SK-N-SH (cell line): ENCODE measurements at regions not wholly inside any gene's neighbourhood (a gene's known extent, or its start where the extent isn't known, plus 50 kb on each side); places are given as distances from the start of the nearest gene placed in this dataset.

Experiments
- CTCF ChIA-PET: fragments of 300-600, 350-600 bp; formaldehyde crosslinking; extraction: SDS; loops from one replicate; lab custom pipeline; 2021; lab: Yijun Ruan, JAX
- POLR2A ChIA-PET: fragments of 350-600 bp; sonication (Branson Sonifier 250); formaldehyde crosslinking; extraction: SDS; loops from one replicate; lab custom pipeline; 2020; ENCODE audit warnings: antibody characterized with exemption, inconsistent platforms; lab: Yijun Ruan, JAX
- DNase-seq: peaks from one replicate; pipeline ENCODE4 v3.0.0; 2012
- H2AFZ ChIP-seq: fragments of 200-600 bp; sonication (generic); 2 replicates; pipeline ENCODE4 v1.8.1; 2016; ENCODE audit warnings: antibody characterized with exemption, mild to moderate bottlenecking, low read depth
- H3F3A ChIP-seq: fragments of 200-600 bp; sonication (generic); replicated peaks from 2 replicates; pipeline ENCODE3; 2016; ENCODE audit warnings: antibody characterized with exemption, mild to moderate bottlenecking; ENCODE audit not compliant: insufficient read depth
- H3K27ac ChIP-seq, 2 experiments: fragments of 200-500 bp in 1 of 2; fragments of 200-600 bp in 1 of 2; sonication (Bioruptor generic) in 1 of 2; sonication (generic), shearing (Covaris generic) in 1 of 2; 2 replicates each; pipeline versions ENCODE4 v1.5.1 to v1.6.1; 2014 to 2016; ENCODE audit warnings: low read depth in 2 of 2, inconsistent platforms in 1 of 2, low read length in 1 of 2, mild to moderate bottlenecking in 1 of 2, mixed read lengths in 1 of 2
- H3K27me3 ChIP-seq: fragments of 200-600 bp; sonication (generic), shearing (Covaris generic); 2 replicates; pipeline ENCODE4 v1.6.1; 2016; ENCODE audit warnings: mixed run types; ENCODE audit not compliant: insufficient read depth
- H3K36me3 ChIP-seq, 2 experiments: fragments of 200-500 bp in 1 of 2; fragments of 200-600 bp in 1 of 2; sonication (Bioruptor generic) in 1 of 2; sonication (generic) in 1 of 2; replicated peaks in 1 of 2; 2 replicates each; pipeline versions ENCODE3 to v1.5.1; 2014 to 2016; ENCODE audit warnings: low read length in 1 of 2, mild to moderate bottlenecking in 1 of 2; ENCODE audit not compliant: insufficient read depth in 2 of 2, control insufficient read depth in 1 of 2
- H3K4me1 ChIP-seq, 2 experiments: fragments of 200-500 bp in 1 of 2; fragments of 200-600 bp in 1 of 2; sonication (Bioruptor generic) in 1 of 2; sonication (generic), shearing (Covaris generic) in 1 of 2; 2 replicates each; pipeline versions ENCODE4 v1.5.1 to v1.6.1; 2014 to 2016; ENCODE audit warnings: low read depth in 1 of 2, low read length in 1 of 2, mixed run types in 1 of 2; ENCODE audit not compliant: insufficient read depth in 2 of 2, control insufficient read depth in 1 of 2
- H3K4me2 ChIP-seq: fragments of 200-600 bp; sonication (generic), shearing (Covaris generic); 2 replicates; pipeline ENCODE4 v1.6.1; 2017; ENCODE audit warnings: mixed run types
- H3K4me3 ChIP-seq, 2 experiments: fragments of 200-500 bp in 1 of 2; fragments of 200-600 bp in 1 of 2; sonication (Bioruptor generic) in 1 of 2; sonication (generic), shearing (Covaris generic) in 1 of 2; 2 replicates each; pipeline versions ENCODE4 v1.5.1 to v1.8.1; 2014 to 2016; ENCODE audit warnings: low read depth in 2 of 2, inconsistent platforms in 1 of 2, low read length in 1 of 2, mild to moderate bottlenecking in 1 of 2, mixed read lengths in 1 of 2, moderate library complexity in 1 of 2
- H3K79me2 ChIP-seq: fragments of 200-600 bp; sonication (generic); 2 replicates; pipeline ENCODE4 v1.8.1; 2017; ENCODE audit warnings: mild to moderate bottlenecking; ENCODE audit not compliant: insufficient read depth
- H3K9ac ChIP-seq: fragments of 200-600 bp; sonication (generic); 2 replicates; pipeline ENCODE4 v1.6.1; 2017; ENCODE audit warnings: mixed run types
- H3K9me2 ChIP-seq: fragments of 200-600 bp; sonication (generic); 2 replicates; pipeline ENCODE4 v1.6.1; 2017; ENCODE audit warnings: mixed run types
- H3K9me3 ChIP-seq: fragments of 200-600 bp; sonication (generic); 2 replicates; pipeline ENCODE4 v1.6.1; 2017; ENCODE audit warnings: mixed run types, mild to moderate bottlenecking, moderate library complexity
- H4K20me1 ChIP-seq: fragments of 200-600 bp; sonication (generic); 2 replicates; pipeline ENCODE4 v1.6.1; 2017; ENCODE audit warnings: mild to moderate bottlenecking, mixed run types; ENCODE audit not compliant: insufficient read depth
- CHD2 ChIP-seq: fragments of 150-350 bp; IDR thresholded peaks from 2 replicates; pipeline ENCODE4 v1.6.1; 2018; ENCODE audit warnings: low read length; ENCODE audit not compliant: partially characterized antibody
- ELF1 ChIP-seq: IDR thresholded peaks from 2 replicates; pipeline ENCODE4 v1.4.0; 2012
- EP300 ChIP-seq, 2 experiments: IDR thresholded peaks; 2 replicates each; pipeline versions ENCODE4 v1.4.0 to v1.6.1; 2012; ENCODE audit warnings: borderline replicate concordance in 1 of 2, low read depth in 1 of 2, low read length in 1 of 2
- FOSL2 ChIP-seq: IDR thresholded peaks from 2 replicates; pipeline ENCODE4 v1.4.0; 2012; ENCODE audit warnings: low read depth, mild to moderate bottlenecking, moderate library complexity, borderline replicate concordance
- FOXM1 ChIP-seq: IDR thresholded peaks from 2 replicates; pipeline ENCODE4 v1.4.0; 2012; ENCODE audit warnings: low read depth, mild to moderate bottlenecking
- GABPA ChIP-seq: IDR thresholded peaks from 2 replicates; pipeline ENCODE4 v1.4.0; 2012; ENCODE audit warnings: low read depth, mild to moderate bottlenecking
- GATA2 ChIP-seq: sonication (generic); formaldehyde crosslinking; IDR thresholded peaks from 2 replicates; pipeline ENCODE4 v1.5.0; 2020; ENCODE audit warnings: mild to moderate bottlenecking, missing genetic modification reagents
- JUND ChIP-seq: IDR thresholded peaks from 2 replicates; pipeline ENCODE4 v1.4.0; 2012
- MAX ChIP-seq: IDR thresholded peaks from 2 replicates; pipeline ENCODE4 v1.4.0; 2012; ENCODE audit warnings: low read depth
- MXI1 ChIP-seq: IDR thresholded peaks from 2 replicates; pipeline ENCODE4 v1.6.1; 2012; ENCODE audit warnings: mild to moderate bottlenecking, low read depth, low read length, improper control_type of control experiment
- NRF1 ChIP-seq: IDR thresholded peaks from 2 replicates; pipeline ENCODE4 v1.6.1; 2012; ENCODE audit warnings: low read depth, mild to moderate bottlenecking, low read length
- PBX3 ChIP-seq: IDR thresholded peaks from 2 replicates; pipeline ENCODE4; 2012
- POLR2AphosphoS5 ChIP-seq: IDR thresholded peaks from 2 replicates; pipeline ENCODE4 v1.6.1; 2012; ENCODE audit warnings: low read depth, low read length
- RAD21 ChIP-seq: IDR thresholded peaks from 2 replicates; pipeline ENCODE4 v1.6.1; 2012; ENCODE audit warnings: mild to moderate bottlenecking, low read length
- RFX5 ChIP-seq: IDR thresholded peaks from 2 replicates; pipeline ENCODE4 v1.6.1; 2012; ENCODE audit warnings: mild to moderate bottlenecking, improper control_type of control experiment, low read length
- RXRA ChIP-seq: IDR thresholded peaks from 2 replicates; pipeline ENCODE4 v1.4.0; 2012; ENCODE audit warnings: low read depth, mild to moderate bottlenecking, borderline replicate concordance
- SIN3A ChIP-seq: IDR thresholded peaks from 2 replicates; pipeline ENCODE4 v1.6.1; 2012; ENCODE audit warnings: low read depth, mild to moderate bottlenecking, low read length, moderate library complexity, borderline replicate concordance
- SMC3 ChIP-seq: IDR thresholded peaks from 2 replicates; pipeline ENCODE4 v1.6.1; 2012; ENCODE audit warnings: low read depth, low read length, improper control_type of control experiment
- TAF1 ChIP-seq: IDR thresholded peaks from 2 replicates; pipeline ENCODE4 v1.6.1; 2012; ENCODE audit warnings: low read depth, mild to moderate bottlenecking, low read length, moderate library complexity, borderline replicate concordance
- TCF12 ChIP-seq: IDR thresholded peaks from 2 replicates; pipeline ENCODE4 v1.4.0; 2012
- TEAD4 ChIP-seq: IDR thresholded peaks from 2 replicates; pipeline ENCODE4 v1.4.0; 2012; ENCODE audit warnings: mild to moderate bottlenecking, borderline replicate concordance; ENCODE audit not compliant: insufficient read depth
- USF1 ChIP-seq: IDR thresholded peaks from 2 replicates; pipeline ENCODE4 v1.4.0; 2012; ENCODE audit warnings: low read depth, borderline replicate concordance
- USF2 ChIP-seq: fragments of 150-350 bp; IDR thresholded peaks from 2 replicates; pipeline ENCODE4 v1.6.1; 2017; ENCODE audit warnings: antibody characterized with exemption, low read length, low read depth, borderline replicate concordance
- YY1 ChIP-seq: IDR thresholded peaks from 2 replicates; pipeline ENCODE4 v1.4.0; 2012; ENCODE audit warnings: low read depth, mild to moderate bottlenecking
- WGBS: methylation state at CpG from one replicate; pipeline ENCODE4 v1.1.6; 2017; ENCODE audit warnings: low lambda C conversion rate; 5-methylcytosine and 5-hydroxymethylcytosine counted together

- H3K9me3 ChIP-seq: no peaks in the 10 kb centered on the region
- no peak overlapping the region for H2AFZ ChIP-seq
- WGBS: 99% methylated on average over 7 of the region's 7 CpGs
- peaks cover 5 to 37% of the 10 kb centered on the region in 2 experiments for H3K4me1 ChIP-seq
- TF ChIP-seq TCF12 (no peak), PBX3 (no peak), MAX (no peak), SIN3A (no peak), MXI1 (no peak), NRF1 (no peak), JUND (no peak), USF1 (no peak), RAD21 (no peak), RXRA (no peak), SMC3 (no peak), ELF1 (no peak), FOXM1 (no peak), TAF1 (no peak)
- ChIA-PET POLR2A (no interaction called here), CTCF (interaction anchor here (16.1 kb wide), 1 partner anchor 24 kb away, joined by 310 read pairs; no protein-coding TSS in a partner anchor)
- no peak overlapping the region for H3K9ac ChIP-seq
- H3K9me2 ChIP-seq: no peaks in the 10 kb centered on the region
- H3K36me3 ChIP-seq: no peaks in the 10 kb centered on the region
- no peak for DNase-seq
- 0 out of 2 replicates have a peak, but pooled peaks cover 3% of the 10 kb centered on the region for H4K20me1 ChIP-seq
- no peaks in the 10 kb centered on the region for H3K27me3 ChIP-seq
- H3F3A ChIP-seq: no peaks in the 10 kb centered on the region
- peaks cover 2% of the 10 kb centered on the region; the same call in 1 of the 2 replicates for H3K79me2 ChIP-seq
- H3K4me3 ChIP-seq: no peak overlapping the region
- no peak overlapping the region for H3K4me2 ChIP-seq
- H3K27ac ChIP-seq: no peak overlapping the region
Observed at GRCh38 chr14:100413699-100414098, 90.6 kb downstream of the SLC25A47 start.

GRCh38 chr14:100415226-100415625 lies 92.1 kb downstream of the SLC25A47 start:
- CTCF ChIA-PET: interaction anchor here (0.6 to 16.1 kb wide), 6 partner anchors 23 to 821 kb away, joined by 3 to 310 read pairs (median 4); no protein-coding TSS in a partner anchor
- DNase-seq: no peak
- H3F3A ChIP-seq: no peaks in the 10 kb centered on the region
- 87% methylated on average over 3 of the region's 3 CpGs for WGBS
- H3K27ac ChIP-seq: peak overlapping the region in 1 of 2 experiments; percentile 53; a peak in 2 of 4 replicates
- H3K4me2 ChIP-seq: no peak overlapping the region
- H3K4me1 ChIP-seq: peaks cover 5 to 34% of the 10 kb centered on the region in 2 experiments
- peaks cover 3% of the 10 kb centered on the region; the same call in 1 of the 2 replicates for H3K79me2 ChIP-seq
- no peaks in the 10 kb centered on the region for H3K9me2 ChIP-seq
- H4K20me1 ChIP-seq: 0 out of 2 replicates have a peak, but pooled peaks cover 3% of the 10 kb centered on the region
- no peaks in the 10 kb centered on the region for H3K36me3 ChIP-seq
- POLR2A ChIA-PET: interaction anchor here (0.6 kb wide), 1 partner anchor 595 kb away, joined by 3 read pairs; no protein-coding TSS in a partner anchor
- no peak for TF ChIP-seq FOSL2
- TF ChIP-seq EP300 (IDR thresholded peaks at IDR 0.05; ENCODE audit: borderline replicate concordance in 1 of 2, low read depth in 1 of 2, low read length in 1 of 2): no peak
- no peak for TF ChIP-seq CHD2
- TF ChIP-seq GABPA: no peak
- TF ChIP-seq TCF12: no peak
- TF ChIP-seq RFX5: no peak
- TF ChIP-seq GATA2 (CRISPR knock-in tag): no peak
- no peak for TF ChIP-seq NRF1
- no peak for TF ChIP-seq RAD21
- no peak for TF ChIP-seq POLR2AphosphoS5
- no peak for TF ChIP-seq YY1
- TF ChIP-seq USF2: no peak
- no peak for TF ChIP-seq SMC3
- TF ChIP-seq FOXM1: no peak
- no peak for TF ChIP-seq MAX
- TF ChIP-seq TEAD4: no peak
- no peak for TF ChIP-seq ELF1
- no peak for TF ChIP-seq TAF1
- no peaks in the 10 kb centered on the region for H3K27me3 ChIP-seq
- H3K4me3 ChIP-seq: no peak overlapping the region
- no peak overlapping the region for H3K9ac ChIP-seq
- no peak overlapping the region for H2AFZ ChIP-seq
- no peaks in the 10 kb centered on the region for H3K9me3 ChIP-seq
